Stimulated activated CD4-positive, alpha-beta T cell treated with anti-CD3 and anti-CD28 coated beads, Interleukin-2, amount 100 ng/mL, for 24 hours (primary cell): ENCODE measurements at regions not wholly inside any gene's neighbourhood (a gene's known extent, or its start where the extent isn't known, plus 50 kb on each side); places are given as distances from the start of the nearest gene placed in this dataset.
"Not testable (repeated sequence)": the region's sequence is repeated elsewhere in the genome, so short reads cannot be mapped to it uniquely, and the experiment has no call there.

ENCODE experiments used
- DNase-seq, 2 donors: peaks; one replicate each; pipeline ENCODE4 v3.0.0-alpha.2; 2020

DNA sequence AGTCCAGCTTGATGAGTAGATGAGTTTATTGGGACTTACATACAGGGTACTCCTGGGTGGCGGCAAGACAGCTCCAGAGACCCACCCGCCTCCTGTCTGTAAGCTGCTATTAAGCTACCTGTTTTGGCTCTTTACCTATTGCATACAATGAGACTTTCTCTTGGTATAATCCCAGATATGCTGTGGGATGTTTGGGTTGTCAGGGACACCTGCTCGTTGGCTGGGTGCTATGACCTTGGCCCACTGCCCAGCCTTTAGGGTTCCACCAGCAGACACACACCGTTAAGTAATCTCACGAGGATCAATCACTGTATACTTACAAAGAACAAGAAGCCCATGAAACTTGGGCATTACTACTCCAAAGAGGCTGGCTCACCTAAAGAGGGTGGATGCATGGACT is 116.4 kb downstream of the NPIPB5 start:
- DNase-seq: no peak

DNA sequence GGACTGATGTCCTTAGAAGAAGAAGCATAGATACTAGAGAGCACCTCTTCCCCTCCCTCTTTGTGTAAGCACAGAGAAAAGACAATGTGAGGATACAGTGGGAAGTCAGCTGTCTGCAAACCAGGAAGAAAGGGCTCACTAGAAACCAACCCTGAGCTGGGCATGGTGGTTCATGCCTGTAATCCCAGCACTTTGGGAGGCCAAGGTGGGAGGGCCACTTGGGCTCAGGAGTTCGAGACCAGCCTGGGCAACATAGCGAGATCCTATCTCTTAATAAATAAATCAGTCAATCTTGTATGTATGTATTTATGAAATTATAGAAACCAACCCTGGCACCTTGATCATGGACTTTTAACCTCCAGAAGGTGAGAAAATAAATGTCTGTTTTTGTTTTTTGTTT is 118.3 kb downstream of the NPIPB5 start:
- no peak for DNase-seq

DNA sequence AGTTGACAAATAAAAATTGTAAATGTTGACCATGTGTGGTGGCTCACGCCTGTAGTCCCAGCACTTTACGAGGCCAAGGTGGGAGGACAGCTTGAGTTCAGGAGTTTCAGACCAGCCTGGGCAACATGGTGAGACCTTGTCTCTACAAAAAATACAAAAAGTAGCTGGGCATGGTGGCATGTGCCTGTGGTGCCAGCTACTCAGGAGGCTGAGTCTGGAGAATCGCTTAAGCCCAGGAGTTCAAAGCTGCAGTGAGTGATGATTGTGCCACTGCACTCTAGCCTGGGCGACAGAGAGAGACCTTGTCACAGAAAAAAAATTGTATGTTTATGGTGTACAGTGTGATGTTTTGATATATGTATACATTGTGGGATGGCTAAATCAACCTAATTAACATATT is 119.6 kb downstream of the NPIPB5 start:
- no peak for DNase-seq

DNA sequence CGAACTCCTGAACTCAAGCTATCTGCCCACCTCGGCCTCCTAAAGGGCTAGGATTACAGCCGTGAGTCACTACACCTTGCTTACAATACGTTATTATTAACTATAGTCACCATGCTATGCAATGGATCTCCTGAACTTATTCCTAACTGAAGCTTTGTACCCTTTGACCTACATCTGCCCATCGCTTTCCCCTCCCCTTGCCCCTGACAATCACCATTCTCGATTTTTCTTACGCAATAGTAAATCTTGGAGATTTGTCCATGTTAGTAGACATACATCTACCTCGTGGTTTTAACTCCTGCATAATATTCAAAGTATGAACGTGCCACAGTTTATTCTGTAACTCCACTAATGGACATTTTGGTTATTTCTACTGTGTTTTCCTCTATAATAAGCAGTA is 120.6 kb downstream of the NPIPB5 start:
- no peak for DNase-seq

DNA sequence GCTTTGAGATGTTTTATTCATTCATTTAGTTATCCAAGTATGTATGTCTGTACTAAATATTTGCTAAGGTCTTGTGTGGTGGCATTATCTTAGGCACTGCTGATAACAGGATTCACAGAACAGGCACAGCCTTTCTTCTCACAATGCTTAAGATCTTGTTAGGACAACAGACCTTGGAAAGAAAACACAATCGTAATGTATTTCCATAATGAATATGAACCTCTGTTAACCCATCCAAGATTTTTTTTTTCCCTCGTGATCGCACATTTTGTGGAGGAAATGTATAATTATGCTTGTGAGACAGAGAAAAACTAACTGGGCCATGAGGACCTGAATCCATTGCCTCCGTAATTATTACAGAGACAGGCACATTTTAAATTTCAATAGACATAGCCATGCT is 121.9 kb downstream of the NPIPB5 start:
- DNase-seq: no peak

DNA sequence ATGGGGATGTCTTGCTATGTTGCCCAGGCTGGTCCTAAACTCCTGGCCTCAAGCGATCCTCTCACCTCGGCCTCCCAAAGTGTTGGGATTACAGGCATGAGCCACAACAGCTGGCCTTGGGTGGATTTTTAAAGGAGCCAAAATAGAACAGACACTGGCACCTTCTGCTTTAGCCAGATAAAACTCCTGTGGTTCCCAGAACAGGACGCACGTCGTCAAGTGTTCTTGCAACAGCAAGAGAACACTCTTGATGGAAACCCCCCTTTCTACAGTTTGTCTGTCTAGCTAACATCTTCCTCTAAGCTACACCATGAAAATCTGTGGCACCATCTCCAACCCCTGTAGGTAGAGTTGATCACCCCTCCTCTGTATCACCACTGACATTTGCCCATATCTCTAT is 122.6 kb downstream of the NPIPB5 start:
- no peak for DNase-seq

DNA sequence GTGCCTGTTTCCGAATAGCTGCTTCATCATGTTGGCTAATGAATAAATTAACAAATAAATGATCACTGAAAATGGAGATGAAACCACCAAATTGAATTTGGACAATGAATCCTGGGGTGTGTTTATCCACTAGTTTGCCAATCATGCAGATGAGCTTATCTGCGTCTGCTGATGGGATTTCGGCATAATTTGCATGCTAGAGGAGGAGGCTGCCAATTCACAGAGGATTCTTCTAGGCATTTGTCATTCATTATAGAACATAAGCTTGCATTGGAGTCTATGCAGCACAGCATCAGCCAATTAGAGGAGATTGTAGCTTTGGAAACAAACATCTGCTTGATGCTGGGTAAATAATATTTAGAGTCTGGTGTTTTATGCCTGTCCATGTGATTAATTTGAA is 123.1 kb downstream of the NPIPB5 start:
- no peak for DNase-seq

DNA sequence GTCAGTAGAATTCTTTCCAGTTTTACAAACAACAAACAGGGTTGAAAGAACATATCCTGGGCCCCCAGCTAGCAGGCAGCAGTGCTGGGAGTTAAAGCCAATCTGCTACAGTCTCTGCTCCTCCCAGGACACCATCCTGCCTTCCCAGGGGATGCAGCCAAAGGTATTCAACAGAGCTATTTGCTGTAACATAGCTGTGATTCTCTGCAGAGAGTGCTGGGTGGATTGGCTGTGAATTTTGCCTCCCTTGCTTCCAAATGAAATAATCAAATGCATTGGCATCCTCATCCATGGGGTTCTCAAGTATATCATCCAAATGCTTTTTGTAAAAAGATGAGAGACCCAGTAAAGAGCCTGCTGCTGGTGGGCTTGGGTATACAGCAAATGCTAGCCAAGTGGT is 124.3 kb downstream of the NPIPB5 start:
- no peak for DNase-seq

DNA sequence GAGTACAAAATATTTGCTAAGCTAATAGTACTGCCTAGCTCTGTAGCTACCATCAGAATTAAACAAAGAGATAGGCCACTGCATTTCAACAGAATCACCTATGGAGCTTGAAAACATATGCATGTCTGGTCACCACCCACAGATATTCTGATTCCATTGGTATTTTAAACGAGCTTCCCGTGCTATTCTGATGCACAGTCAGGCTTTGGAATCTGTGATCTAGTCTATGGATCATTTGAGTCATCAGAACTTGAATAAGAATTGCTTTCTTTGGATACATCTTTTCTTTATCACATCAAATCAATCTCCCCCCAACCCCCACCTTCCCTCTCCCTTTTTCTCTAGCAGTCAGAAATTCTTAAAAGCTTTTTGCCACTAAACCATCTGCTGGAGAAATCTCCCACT is 124.7 kb downstream of the NPIPB5 start:
- no peak for DNase-seq

DNA sequence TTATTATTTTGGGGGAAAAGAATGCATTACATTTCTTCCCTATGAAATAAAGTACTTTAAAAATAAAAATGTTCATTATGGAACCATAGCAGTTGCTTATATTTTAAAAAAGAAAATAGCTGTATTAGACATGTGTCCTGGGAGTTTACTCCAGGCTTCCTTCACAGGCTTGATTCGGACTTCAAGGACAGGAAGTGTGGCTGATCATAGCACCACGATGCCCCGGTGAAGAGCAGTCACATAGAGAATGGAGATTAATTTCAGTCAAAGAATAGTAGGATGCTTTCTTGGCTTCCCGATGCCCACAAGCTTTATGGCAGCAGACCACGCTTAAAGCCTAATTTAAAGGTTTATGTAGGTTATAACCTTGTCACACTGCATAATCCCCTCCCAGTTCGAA is 125.1 kb downstream of the NPIPB5 start:
- DNase-seq: no peak

DNA sequence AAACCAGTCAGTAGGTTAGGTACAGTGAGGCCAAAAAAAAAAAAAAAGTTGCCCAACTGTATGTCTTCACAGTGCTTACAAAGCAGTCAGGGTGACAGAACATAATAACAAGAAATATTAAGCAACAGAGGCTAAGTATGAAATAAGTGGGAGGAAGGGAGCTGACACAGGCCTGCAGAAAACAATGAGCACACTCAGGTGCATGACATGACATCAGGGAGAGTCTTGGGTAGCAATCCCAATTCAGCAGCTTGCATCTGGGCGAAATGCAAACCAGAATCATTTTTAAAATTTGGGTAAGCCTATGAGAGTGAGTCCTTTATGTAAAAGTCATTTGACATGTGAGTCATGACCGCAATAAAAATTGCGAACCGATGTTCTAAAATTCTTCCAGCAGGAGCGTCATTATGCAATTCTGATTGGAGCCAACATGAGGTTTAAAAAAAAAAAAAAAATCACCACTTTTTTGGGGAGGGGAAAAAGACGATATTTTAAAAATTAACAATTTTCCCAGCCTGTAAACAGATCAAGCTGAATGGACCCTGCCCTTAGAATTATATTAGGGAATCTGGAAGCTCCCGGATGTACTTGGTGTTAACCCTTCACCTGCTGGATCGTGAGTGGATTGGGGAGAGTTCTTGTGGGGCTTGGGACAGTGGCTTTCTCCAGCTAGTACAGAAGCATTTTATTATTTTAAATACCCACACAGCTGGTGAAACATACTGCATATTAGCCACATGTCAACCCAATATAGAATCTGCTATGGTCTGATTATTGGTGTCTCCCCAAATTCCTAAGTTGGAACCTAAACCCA is 127.9 kb downstream of the NPIPB5 start:
- DNase-seq: no peak

DNA sequence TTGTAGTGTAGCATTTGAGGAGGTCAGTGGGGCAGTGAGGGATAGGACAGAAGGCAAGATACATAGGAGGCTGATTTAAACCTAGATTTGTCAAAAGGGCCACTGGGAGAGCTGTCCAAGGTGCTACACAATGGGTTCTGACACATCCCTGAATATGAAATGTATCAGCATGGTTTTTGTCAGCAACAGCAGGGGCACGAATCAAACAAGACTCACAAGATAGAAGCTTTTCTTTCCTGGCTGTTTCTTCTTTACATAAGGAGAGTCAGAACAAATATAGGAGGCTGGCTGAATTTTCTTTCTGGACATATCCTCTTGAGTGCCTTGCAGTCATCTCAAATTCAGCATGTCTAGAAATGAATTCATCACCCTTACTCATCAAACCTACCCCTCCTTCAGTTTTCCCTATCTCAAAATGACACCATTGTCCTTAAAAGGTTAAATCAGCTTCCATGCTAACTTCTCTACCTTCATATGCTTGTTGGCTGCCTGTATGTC is 130.5 kb downstream of the NPIPB5 start:
- no peak for DNase-seq

DNA sequence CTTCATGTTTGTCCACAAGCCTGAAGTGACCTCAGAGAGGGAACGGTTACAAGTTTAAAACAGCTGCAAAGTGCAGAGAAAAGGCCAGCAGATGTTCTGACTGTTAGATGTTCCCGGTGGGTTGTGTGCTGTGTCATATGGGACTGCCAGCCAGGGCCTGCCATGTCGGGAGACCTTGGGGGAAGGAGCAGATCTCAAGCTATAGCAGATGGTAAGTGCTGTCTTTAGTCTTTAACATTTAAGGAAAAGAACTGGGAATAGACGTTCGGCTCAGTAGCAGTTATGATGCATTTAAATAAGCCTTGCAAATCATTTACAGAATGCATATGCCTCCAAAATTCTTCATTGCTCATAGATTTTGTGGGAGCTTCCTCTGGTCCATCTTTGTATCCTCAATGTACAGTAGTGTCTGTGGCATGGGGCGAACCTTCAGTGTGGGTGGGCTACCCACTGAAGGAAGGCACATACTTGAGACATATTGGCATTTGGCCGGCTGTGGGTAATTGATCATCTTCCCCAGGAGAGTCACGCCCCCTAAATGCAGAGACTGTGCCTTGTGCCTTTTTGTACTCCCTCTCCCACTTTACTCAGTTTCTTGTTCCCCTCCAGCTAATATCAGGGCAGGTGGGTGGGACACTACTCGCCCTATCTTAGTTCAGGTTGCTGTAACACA is 131.9 kb downstream of the NPIPB5 start:
- no peak for DNase-seq

DNA sequence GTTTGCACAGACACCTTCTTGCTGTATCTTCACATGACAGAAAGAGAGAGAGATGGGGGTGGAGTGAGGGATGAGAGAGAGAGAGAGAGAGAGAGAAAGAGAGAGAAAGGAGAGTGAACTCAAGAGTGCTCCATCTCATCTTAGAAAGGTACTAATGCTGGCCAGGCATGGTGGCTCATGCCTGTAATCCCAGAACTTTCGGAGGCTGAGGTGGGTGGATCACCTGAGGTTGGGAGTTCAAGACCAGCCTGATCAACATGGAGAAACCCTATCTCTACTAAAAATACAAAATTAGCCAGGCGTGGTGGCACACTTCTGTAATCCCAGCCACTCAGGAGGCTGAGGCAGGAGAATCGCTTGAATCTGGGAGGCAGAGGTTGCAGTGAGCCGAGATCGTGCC is 132.5 kb downstream of the NPIPB5 start:
- not testable (repeated sequence) for DNase-seq

DNA sequence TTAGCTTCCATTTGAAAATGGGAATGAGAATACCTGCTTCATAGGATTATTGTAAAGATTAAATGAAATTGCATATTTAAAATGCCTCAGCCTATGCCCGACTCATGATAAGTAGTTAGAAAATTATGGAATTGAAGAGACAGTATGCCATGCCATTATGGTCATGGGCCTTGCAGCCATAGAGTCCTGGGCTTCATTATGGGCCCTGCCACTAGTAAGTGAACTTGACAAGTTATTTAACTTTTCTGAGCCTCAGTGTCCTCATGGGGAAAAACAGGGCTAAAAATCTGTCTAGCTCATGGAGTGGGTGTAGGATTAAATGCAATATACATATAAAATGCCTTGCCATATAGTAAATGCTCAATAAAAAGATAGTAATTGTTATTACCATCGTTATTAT is 133.2 kb downstream of the NPIPB5 start:
- no peak for DNase-seq

DNA sequence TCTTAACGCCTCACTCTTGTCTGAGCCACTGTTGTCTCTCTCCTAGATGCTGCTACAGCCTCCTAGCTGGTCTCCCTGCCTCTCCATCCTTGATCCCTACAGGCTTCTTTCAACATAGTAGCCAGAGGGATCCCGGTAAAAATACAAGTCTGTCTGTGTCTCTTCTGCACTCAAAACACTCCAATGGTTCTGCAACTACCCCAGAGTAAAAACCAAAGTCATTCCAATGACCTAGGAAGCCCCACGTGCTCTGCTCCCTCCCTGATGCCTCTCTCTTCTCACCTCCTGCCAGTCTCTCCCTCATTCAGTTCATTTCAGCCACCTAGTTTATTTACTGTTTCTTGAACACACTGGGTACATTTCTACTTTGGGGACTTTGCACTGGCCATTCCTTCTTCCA is 135.2 kb downstream of the NPIPB5 start:
- DNase-seq: no peak

DNA sequence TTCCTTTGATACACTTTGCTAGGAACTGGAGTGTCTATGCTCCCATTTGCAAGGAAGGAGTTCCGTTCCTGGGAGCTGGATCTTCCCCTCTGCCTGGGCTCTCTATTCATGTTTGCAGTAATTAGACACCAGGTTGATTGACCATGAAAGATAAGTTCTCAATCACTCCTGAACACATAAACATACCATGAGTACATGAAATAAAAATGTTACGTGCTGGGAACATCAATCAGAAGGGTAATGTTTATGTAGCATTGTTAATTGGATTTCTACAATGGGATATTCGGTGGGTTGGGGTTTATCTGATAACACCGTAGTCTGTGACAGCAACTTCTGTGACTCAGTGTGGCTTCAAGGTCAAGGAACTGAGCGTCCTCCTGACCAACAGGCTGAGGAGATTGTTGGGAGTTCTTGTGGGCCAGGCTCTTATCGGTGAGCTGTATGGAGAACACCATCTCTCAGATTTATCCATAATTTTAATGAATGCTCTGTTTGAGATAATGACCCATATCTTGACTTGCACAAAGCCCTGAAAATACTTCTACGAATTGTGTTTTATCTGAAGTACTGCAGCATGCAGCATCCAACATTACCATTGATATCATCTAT is 136.4 kb downstream of the NPIPB5 start:
- DNase-seq: no peak

DNA sequence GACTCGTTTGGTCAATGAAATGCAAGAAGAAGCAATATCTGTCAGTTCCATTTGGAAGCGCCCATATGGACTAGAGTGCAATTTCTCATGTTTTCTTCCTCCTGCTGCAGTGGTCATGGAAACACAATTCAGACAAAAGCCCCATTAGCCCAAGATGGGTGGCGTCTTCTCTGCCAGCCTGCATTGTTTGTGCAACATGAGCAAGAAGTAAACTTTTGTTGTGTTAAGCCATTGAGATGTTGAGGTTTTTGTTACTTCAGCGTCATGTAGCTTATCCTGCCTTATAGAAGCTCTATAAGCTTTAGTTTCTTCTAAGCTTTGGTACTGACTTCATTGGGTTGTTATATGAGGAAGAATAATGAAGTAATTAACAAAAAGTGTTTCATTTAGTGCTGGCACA is 137.4 kb downstream of the NPIPB5 start:
- no peak for DNase-seq

DNA sequence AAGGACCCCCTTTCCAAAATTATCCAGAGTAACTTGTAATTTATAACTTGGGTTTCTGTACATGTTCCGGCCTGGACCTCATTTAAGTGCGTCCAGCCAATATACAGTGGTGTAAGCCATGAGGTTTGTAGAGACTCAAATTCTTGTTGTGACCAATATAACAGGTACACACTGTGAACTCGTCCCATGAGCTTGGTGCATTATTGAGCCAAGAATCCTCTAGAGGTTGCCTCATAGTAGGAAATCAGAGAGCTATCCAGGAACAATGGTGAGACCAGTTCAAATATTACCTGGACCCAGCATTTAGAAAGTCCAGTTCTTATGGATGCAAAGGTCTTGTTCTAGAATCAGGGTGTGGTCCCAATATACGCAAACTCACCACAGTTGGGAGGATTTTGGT is 138.2 kb downstream of the NPIPB5 start:
- no peak for DNase-seq

DNA sequence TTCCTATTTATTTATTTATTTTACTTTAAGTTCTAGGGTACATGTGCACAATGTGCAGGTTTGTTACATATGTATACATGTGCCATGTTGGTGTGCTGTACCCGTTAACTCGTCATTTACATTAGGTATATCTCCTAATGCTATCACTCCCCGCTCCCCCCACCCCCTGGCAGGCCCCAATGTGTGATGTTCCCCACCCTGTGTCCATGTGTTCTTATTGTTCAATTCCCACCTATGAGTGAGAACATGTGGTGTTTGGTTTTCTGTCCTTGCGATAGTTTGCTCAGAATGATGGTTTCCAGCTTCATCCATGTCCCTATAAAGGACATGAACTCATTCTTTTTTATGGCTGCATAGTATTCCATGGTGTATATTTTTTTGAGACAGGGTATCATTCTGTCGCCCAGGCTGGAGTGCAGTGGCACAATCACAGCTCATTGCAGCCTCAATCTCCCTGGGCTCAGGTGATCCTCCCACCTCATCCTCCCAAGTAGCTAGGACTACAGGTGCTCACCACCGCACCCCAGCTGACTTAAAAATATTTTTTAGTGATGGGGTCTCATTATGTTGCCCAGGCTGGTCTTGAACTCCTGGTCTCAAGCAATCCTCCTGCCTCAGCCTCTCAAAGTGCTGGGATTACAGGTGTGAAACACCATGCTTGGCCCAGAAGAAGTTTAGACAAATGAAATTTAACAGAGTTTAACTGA is 140.6 kb downstream of the NPIPB5 start:
- DNase-seq: not testable (repeated sequence)

DNA sequence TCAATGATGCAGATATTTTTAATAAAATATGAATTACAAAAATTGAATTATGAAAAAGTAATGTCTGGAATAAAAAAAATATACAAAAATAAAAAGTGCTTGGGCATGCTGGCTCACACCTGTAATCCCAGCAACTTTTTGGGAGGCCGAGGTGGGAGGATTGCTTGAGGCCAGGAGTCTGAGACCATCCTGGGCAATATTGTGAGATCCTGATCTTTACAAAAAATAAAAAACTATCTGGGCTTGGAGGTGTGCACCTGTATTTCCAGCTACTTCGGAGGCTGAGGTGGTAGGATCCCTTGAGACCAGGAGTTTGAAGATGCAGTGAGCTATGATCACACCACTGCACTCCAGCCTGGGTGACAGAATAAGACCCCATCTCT is 141.8 kb downstream of the NPIPB5 start:
- DNase-seq: no peak

DNA sequence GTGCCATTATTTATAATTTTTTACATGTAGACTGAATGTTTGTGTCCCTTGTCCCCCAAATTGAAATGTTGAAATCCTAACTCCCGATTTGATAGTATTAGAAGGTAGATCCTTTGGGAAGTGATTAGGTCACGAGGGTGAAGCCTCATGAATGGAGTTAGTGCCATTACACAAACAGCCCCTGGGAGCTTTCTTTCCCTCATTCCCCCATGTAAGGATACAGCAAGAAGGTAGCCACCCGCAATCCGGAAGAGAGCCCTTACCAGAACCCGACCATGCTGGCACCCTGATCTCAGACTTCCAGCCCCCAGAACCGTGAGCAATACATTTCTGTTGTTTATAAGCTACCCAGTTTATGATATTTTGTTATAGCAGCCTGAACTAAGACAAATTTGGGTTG is 143.2 kb downstream of the NPIPB5 start:
- DNase-seq: no peak

DNA sequence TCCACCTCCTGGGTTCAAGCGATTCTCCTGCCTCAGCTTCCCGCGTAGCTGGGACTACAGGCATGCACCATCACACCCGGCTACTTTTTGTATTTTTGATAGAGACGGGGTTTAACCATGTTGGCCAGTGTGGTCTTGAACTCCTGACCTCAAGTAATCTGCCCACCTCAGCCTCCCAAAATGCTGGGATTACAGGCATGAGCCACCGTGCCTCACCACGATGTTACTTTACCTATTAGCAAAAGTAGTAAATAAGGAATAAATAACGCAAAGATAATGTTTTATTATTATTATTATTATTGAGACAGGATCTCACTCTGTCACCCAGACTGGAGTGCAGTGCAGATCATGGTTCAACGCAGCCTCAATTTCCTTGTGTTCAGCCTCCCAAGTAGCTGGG is 145.9 kb downstream of the NPIPB5 start:
- DNase-seq: not testable (repeated sequence)

DNA sequence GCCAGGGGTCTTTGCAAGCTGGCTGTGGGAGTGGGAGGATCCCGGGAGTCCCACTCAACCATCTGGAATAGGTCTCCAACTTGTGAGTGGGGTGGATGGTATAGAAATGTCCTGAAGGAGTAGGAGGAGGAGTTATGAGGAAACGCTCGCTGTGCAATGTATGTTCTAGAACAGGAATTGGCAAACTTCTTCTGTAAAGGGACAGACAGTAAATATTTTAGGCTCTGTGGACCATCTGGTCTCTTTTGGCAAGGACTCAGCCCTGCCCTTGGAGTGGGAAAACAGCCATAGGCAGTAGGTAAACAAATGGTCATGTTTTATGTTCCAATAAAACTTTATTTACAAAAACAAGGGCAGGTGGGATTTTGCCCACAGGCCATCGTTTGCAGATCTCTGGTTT is 149.2 kb downstream of the NPIPB5 start:
- DNase-seq: no peak
